ENCODE measurements at regions not wholly inside any gene's neighbourhood (a gene's known extent, or its start where the extent isn't known, plus 50 kb on each side); places are given as distances from the start of the nearest gene placed in this dataset.
A peak's percentile ranks its signal among the peaks of the same experiment; 100 is the strongest.

- H3K4me3 ChIP-seq (ENCODE audit: low read length), result no peak overlapping the region
- no peak for DNase-seq (ENCODE audit: low read depth)
- no peak for TF ChIP-seq CTCF (conservative IDR thresholded peaks at IDR 0.05; ENCODE audit: low read length)
Observed at GRCh38 chr5:104353371-104353770, 790.8 kb upstream of the NUDT12 start.

- DNase-seq (ENCODE audit: low read depth), result no peak
- no peak for TF ChIP-seq CTCF (conservative IDR thresholded peaks at IDR 0.05; ENCODE audit: low read length)
- no peak overlapping the region for H3K4me3 ChIP-seq (ENCODE audit: low read length)
Observed at GRCh38 chr5:104352954-104353353, 790.4 kb upstream of the NUDT12 start.

GRCh38 chr5:104347119-104347708, 784.6 kb upstream of the NUDT12 start:
- DNase-seq (ENCODE audit: low read depth), result peak; percentile 3
- no peak for TF ChIP-seq CTCF (conservative IDR thresholded peaks at IDR 0.05; ENCODE audit: low read length)
- no peak overlapping the region for H3K4me3 ChIP-seq (ENCODE audit: low read length)

- no peak for TF ChIP-seq CTCF (conservative IDR thresholded peaks at IDR 0.05; ENCODE audit: low read length)
- no peak overlapping the region for H3K4me3 ChIP-seq (ENCODE audit: low read length)
- no peak for DNase-seq (ENCODE audit: low read depth)
Observed at GRCh38 chr5:104345222-104346016, 782.8 kb upstream of the NUDT12 start.

GRCh38 chr5:104344809-104345208, 782.2 kb upstream of the NUDT12 start:
- DNase-seq (ENCODE audit: low read depth), result peak; percentile 0
- H3K4me3 ChIP-seq (ENCODE audit: low read length), result no peak overlapping the region
- no peak for TF ChIP-seq CTCF (conservative IDR thresholded peaks at IDR 0.05; ENCODE audit: low read length)

GRCh38 chr5:104327801-104328200, 765.2 kb upstream of the NUDT12 start:
- no peak for DNase-seq (ENCODE audit: low read depth)
- no peak overlapping the region for H3K4me3 ChIP-seq (ENCODE audit: low read length)
- TF ChIP-seq CTCF (conservative IDR thresholded peaks at IDR 0.05; ENCODE audit: low read length), result no peak

- DNase-seq (ENCODE audit: low read depth), result no peak
- H3K4me3 ChIP-seq (ENCODE audit: low read length), result no peak overlapping the region
- no peak for TF ChIP-seq CTCF (conservative IDR thresholded peaks at IDR 0.05; ENCODE audit: low read length)
Observed at GRCh38 chr5:104326966-104327365, 764.4 kb upstream of the NUDT12 start.
